ENCODE measurements at regions not wholly inside any gene's neighbourhood (a gene's known extent, or its start where the extent isn't known, plus 50 kb on each side); places are given as distances from the start of the nearest gene placed in this dataset.

DNA sequence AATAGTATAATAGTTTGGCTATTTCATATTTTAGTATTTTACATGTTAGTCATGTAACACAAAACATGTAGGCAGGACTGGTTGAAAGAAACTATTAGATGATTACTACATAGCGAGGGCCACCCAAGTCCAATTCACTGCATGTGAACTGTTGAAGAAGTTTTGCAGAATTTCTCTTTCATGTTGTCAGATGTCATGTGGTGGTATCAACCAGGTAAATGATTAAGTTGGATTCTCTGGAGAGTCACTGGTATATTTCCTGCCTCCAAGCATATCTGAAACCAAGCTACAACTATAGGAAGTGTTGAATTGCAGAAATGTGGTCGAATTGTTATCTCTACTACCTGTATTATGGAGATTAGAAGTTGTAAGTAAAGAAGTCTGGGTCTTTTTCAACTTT lies 137.8 kb upstream of the DPYD start:
- Histone ChIP-seq H3K4me2 (no peak overlapping the region), H3K4me1 (no peaks in the 10 kb centered on the region), H3F3A (ENCODE audit: low read depth) (peaks cover 1% of the 10 kb centered on the region), H3K4me3 (no peak overlapping the region), H3K9ac (no peak overlapping the region), H4K20me1 (ENCODE audit: low read depth) (no peaks in the 10 kb centered on the region), H3K27me3 (peaks cover 10% of the 10 kb centered on the region), H2AFZ (replicated peaks) (no peak overlapping the region), H3K36me3 (no peaks in the 10 kb centered on the region), H3K79me2 (ENCODE audit: low read depth) (no peaks in the 10 kb centered on the region), H3K9me3 (ENCODE audit: low read depth) (no peaks in the 10 kb centered on the region), H3K27ac (no peak overlapping the region)
- H3K27me3 Mint-ChIP-seq (ENCODE audit: insufficient read depth, low read depth) = no peaks in the 10 kb centered on the region
- TF ChIP-seq EZH2 (IDR thresholded peaks at IDR 0.05) = no peak
- TF ChIP-seq EZH2phosphoT487 (IDR thresholded peaks at IDR 0.05) = no peak
- TF ChIP-seq, protein P1, sequence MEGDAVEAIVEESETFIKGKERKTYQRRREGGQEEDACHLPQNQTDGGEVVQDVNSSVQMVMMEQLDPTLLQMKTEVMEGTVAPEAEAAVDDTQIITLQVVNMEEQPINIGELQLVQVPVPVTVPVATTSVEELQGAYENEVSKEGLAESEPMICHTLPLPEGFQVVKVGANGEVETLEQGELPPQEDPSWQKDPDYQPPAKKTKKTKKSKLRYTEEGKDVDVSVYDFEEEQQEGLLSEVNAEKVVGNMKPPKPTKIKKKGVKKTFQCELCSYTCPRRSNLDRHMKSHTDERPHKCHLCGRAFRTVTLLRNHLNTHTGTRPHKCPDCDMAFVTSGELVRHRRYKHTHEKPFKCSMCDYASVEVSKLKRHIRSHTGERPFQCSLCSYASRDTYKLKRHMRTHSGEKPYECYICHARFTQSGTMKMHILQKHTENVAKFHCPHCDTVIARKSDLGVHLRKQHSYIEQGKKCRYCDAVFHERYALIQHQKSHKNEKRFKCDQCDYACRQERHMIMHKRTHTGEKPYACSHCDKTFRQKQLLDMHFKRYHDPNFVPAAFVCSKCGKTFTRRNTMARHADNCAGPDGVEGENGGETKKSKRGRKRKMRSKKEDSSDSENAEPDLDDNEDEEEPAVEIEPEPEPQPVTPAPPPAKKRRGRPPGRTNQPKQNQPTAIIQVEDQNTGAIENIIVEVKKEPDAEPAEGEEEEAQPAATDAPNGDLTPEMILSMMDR (IDR thresholded peaks at IDR 0.05) = no peak
- H3K27ac Mint-ChIP-seq = no peak overlapping the region
- peaks cover 9% of the 10 kb centered on the region for H3K4me1 Mint-ChIP-seq
- H3K9me3 Mint-ChIP-seq = peaks cover 2% of the 10 kb centered on the region
- H3K36me3 Mint-ChIP-seq = no peaks in the 10 kb centered on the region
- no peak for DNase-seq (ENCODE audit: low spot score)
- no peak overlapping the region for H3K4me3 Mint-ChIP-seq

DNA sequence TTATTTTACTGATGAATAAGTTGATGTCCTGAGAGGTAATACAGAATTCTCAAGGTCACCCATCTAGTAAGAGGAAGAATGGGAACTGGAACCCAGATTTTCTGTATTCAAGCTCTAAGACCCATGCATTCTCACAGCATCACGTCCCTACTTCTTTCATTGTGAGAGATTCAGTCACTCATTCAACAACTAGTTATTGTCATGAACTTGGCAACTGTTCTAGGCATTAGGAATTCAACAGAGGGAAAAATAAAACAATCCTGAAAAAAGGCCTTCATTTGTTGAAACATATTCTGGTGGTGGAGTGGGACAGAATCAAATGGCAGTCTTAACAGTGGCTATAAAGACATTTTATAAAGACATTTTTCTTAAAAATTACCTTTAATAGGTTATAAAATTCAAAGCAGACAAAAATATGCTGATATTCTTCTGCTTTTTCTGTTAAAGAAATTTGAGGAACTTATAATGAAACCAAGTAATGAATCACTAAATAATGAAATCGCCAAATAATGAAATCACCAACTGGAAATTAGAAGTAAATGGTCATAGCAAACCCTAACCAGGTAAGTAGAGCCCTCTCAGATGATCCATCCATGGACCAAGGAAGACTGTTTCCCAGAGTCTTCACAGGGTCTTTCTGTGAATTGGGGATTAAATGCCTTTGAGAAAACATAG lies 136.5 kb upstream of the DPYD start:
- no peak overlapping the region for H3K4me2 ChIP-seq
- no peak overlapping the region for H3K4me3 ChIP-seq
- no peak for DNase-seq (ENCODE audit: low spot score)
- peaks cover 3% of the 10 kb centered on the region for H3F3A ChIP-seq (ENCODE audit: low read depth)
- H3K79me2 ChIP-seq (ENCODE audit: low read depth) = no peaks in the 10 kb centered on the region
- TF ChIP-seq EZH2 (IDR thresholded peaks at IDR 0.05) (no peak), EZH2phosphoT487 (IDR thresholded peaks at IDR 0.05) (no peak)
- TF ChIP-seq, protein P1 (IDR thresholded peaks at IDR 0.05) = no peak
- no peak overlapping the region for H3K9ac ChIP-seq
- no peak overlapping the region for H3K4me3 Mint-ChIP-seq
- H3K27ac ChIP-seq = no peak overlapping the region
- H3K36me3 Mint-ChIP-seq = no peaks in the 10 kb centered on the region
- H3K27me3 ChIP-seq = peaks cover 23% of the 10 kb centered on the region
- no peaks in the 10 kb centered on the region for H3K36me3 ChIP-seq
- peaks cover 2% of the 10 kb centered on the region for H3K9me3 Mint-ChIP-seq
- no peak overlapping the region for H3K27ac Mint-ChIP-seq
- H3K4me1 ChIP-seq = no peaks in the 10 kb centered on the region
- H3K4me1 Mint-ChIP-seq = peaks cover 17% of the 10 kb centered on the region
- H3K9me3 ChIP-seq (ENCODE audit: low read depth) = no peaks in the 10 kb centered on the region
- peaks cover 6% of the 10 kb centered on the region for H3K27me3 Mint-ChIP-seq (ENCODE audit: insufficient read depth, low read depth)
- H4K20me1 ChIP-seq (ENCODE audit: low read depth) = no peaks in the 10 kb centered on the region
- no peak overlapping the region for H2AFZ ChIP-seq (replicated peaks)

DNA sequence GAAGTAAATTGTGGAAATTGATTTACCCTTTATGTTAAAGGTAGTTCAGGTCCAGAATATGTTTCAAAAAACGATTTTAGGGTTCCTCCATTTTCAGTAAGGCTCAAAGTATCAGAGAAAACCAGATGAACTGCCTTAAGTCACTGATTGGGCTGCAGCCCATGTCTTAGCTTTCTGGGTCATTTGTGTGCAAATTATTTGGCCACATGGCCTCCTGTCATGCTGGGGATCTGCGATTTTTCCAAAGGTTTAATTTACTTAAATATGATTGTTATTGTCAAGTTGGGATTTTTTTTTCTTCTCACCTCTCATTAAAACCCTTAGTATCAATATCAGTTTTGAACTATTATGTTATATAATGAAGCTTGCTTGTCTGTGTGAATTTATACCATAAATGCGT lies 135.9 kb upstream of the DPYD start:
- Histone ChIP-seq H3K79me2 (ENCODE audit: low read depth) (no peaks in the 10 kb centered on the region), H4K20me1 (ENCODE audit: low read depth) (no peaks in the 10 kb centered on the region), H3K9me3 (ENCODE audit: low read depth) (no peaks in the 10 kb centered on the region), H3K9ac (no peak overlapping the region), H3F3A (ENCODE audit: low read depth) (peaks cover 3% of the 10 kb centered on the region), H3K27me3 (peaks cover 29% of the 10 kb centered on the region), H3K4me3 (no peak overlapping the region), H3K4me2 (no peak overlapping the region), H3K4me1 (no peaks in the 10 kb centered on the region), H2AFZ (replicated peaks) (no peak overlapping the region), H3K36me3 (no peaks in the 10 kb centered on the region), H3K27ac (no peak overlapping the region)
- peaks cover 2% of the 10 kb centered on the region for H3K9me3 Mint-ChIP-seq
- H3K27me3 Mint-ChIP-seq (ENCODE audit: insufficient read depth, low read depth) = peaks cover 6% of the 10 kb centered on the region
- no peak overlapping the region for H3K27ac Mint-ChIP-seq
- H3K4me3 Mint-ChIP-seq = no peak overlapping the region
- H3K4me1 Mint-ChIP-seq = peaks cover 18% of the 10 kb centered on the region
- H3K36me3 Mint-ChIP-seq = no peaks in the 10 kb centered on the region
- TF ChIP-seq EZH2phosphoT487 (IDR thresholded peaks at IDR 0.05) (no peak), EZH2 (IDR thresholded peaks at IDR 0.05) (no peak)
- TF ChIP-seq, protein P1 (IDR thresholded peaks at IDR 0.05) = no peak
- DNase-seq (ENCODE audit: low spot score) = no peak

Measured in neural progenitor cell (in vitro differentiated cells).